ENCODE measurements at regions not wholly inside any gene's neighbourhood (a gene's known extent, or its start where the extent isn't known, plus 50 kb on each side); places are given as distances from the start of the nearest gene placed in this dataset.

DNA sequence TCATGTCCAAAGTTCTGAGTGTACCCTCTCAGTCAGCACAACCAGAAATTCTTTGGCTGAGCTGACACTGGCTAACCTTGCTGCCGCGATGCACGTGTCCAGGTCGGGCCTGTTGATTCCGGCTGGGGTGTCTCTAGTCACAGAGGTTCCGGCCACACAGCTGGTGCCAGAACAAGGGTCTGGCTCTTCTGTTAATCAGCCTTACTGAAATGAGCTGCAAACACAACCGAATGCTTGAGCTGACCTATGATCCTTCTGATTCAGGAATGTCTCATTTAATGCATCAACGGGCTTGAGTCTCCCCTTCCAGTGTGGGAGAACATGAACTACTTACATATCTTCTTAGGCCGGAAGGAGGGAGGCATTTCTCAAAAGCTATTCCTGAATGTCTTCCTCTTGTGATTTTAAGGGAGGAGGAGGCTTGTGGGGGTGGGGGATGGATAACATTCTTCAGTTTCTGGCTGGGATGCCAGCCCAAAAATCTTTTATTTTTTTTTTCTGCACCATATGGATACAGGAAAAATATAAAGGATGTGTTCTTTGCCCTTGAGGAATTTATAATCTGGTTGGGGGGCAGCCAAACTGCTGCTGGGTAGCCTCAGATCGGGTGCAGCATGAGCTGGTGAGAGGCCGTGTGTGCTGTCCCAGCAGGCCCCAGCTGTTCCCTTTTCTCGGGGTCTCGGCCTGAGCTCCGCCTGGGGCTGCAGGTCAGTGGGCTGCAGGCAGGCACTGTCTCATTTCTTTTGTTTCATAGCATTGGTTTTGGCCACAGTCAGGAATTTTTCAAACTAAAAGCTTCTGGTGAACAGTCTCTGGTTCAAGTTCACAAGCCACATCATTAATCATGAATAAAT, 319.1 kb upstream of the TBL1XR1 start:
- peaks cover 13% of the 10 kb centered on the region for H3K4me1 ChIP-seq (ENCODE audit: insufficient read depth)
- TF ChIP-seq EP300 (IDR thresholded peaks at IDR 0.05) (no peak), POLR2A (IDR thresholded peaks at IDR 0.05) (no peak)
- TF ChIP-seq, protein P1, sequence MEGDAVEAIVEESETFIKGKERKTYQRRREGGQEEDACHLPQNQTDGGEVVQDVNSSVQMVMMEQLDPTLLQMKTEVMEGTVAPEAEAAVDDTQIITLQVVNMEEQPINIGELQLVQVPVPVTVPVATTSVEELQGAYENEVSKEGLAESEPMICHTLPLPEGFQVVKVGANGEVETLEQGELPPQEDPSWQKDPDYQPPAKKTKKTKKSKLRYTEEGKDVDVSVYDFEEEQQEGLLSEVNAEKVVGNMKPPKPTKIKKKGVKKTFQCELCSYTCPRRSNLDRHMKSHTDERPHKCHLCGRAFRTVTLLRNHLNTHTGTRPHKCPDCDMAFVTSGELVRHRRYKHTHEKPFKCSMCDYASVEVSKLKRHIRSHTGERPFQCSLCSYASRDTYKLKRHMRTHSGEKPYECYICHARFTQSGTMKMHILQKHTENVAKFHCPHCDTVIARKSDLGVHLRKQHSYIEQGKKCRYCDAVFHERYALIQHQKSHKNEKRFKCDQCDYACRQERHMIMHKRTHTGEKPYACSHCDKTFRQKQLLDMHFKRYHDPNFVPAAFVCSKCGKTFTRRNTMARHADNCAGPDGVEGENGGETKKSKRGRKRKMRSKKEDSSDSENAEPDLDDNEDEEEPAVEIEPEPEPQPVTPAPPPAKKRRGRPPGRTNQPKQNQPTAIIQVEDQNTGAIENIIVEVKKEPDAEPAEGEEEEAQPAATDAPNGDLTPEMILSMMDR (IDR thresholded peaks at IDR 0.05) = no peak
- peak; percentile 49 to 76 (median 58) for DNase-seq
- intact Hi-C loops (cut with DNase I) = loop anchor here in 1 of 4 donors (10.0 kb wide), 1 partner anchor 322 kb away; the partner anchor contains the start of gene TBL1XR1
- 1 to 7% (median 4%) methylated on average over 14 of the region's 14 CpGs for WGBS, 3 donors
- H3K36me3 ChIP-seq = no peaks in the 10 kb centered on the region
- H3K27me3 ChIP-seq = no peaks in the 10 kb centered on the region
- H3K9me3 ChIP-seq = no peaks in the 10 kb centered on the region
- no peak overlapping the region for H3K4me3 ChIP-seq
- H3K27ac ChIP-seq = peak overlapping the region in 1 of 2 donors; percentile 7

- Histone ChIP-seq H3K36me3 (no peaks in the 10 kb centered on the region), H3K27me3 (no peaks in the 10 kb centered on the region), H3K4me1 (ENCODE audit: insufficient read depth) (peaks cover 12% of the 10 kb centered on the region), H3K9me3 (no peaks in the 10 kb centered on the region), H3K27ac (no peak overlapping the region), H3K4me3 (no peak overlapping the region)
- intact Hi-C loops (cut with DNase I) = loop anchor here in 1 of 4 donors (10.0 kb wide), 1 partner anchor 323 kb away; the partner anchor contains the start of gene TBL1XR1
- TF ChIP-seq EP300 (IDR thresholded peaks at IDR 0.05) (no peak), POLR2A (IDR thresholded peaks at IDR 0.05) (no peak)
- TF ChIP-seq, protein P1 (IDR thresholded peaks at IDR 0.05) = no peak
- 92 to 100% (median 96%) methylated on average over 2 of the region's 2 CpGs for WGBS, 3 donors
- no peak for DNase-seq
Observed at GRCh38 chr3:177517906-177518305, 320.6 kb upstream of the TBL1XR1 start.

- H3K9me3 ChIP-seq = no peaks in the 10 kb centered on the region
- 96 to 97% (median 97%) methylated on average over 13 of the region's 13 CpGs for WGBS, 3 donors
- no peak overlapping the region for H3K27ac ChIP-seq
- H3K4me1 ChIP-seq (ENCODE audit: insufficient read depth) = peaks cover 9% of the 10 kb centered on the region
- no peaks in the 10 kb centered on the region for H3K27me3 ChIP-seq
- no peaks in the 10 kb centered on the region for H3K36me3 ChIP-seq
- H3K4me3 ChIP-seq = no peak overlapping the region
- intact Hi-C loops (cut with DNase I) = loop anchor here in 1 of 4 donors (10.0 kb wide), 1 partner anchor 325 kb away; the partner anchor contains the start of gene TBL1XR1
- no peak for DNase-seq
- no peak for TF ChIP-seq EP300 (IDR thresholded peaks at IDR 0.05)
- TF ChIP-seq POLR2A (IDR thresholded peaks at IDR 0.05) = no peak
- TF ChIP-seq, protein P1 (IDR thresholded peaks at IDR 0.05) = no peak
Observed at GRCh38 chr3:177519588-177519987, 322.3 kb upstream of the TBL1XR1 start.

DNA sequence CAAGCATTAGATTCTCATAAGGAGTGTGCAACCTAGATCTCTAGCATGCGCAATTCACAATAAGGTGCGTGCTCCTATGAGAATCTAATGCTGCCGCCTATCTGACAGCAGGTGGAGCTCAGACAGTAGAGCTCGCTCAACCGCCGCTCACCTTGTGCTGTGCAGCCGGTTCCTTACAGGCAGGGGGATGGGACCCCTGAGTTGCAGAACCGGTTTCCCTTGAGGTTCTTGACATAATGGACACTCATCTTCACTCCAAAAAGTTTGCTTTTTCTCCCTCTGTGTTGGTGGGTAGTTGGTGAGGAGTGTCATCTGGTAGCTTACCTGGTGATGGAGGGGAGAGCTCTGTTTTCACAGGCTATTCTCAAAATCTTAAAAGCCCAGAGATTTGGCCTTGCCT, 324.0 kb upstream of the TBL1XR1 start:
- Histone ChIP-seq H3K27me3 (no peaks in the 10 kb centered on the region), H3K4me1 (ENCODE audit: insufficient read depth) (peaks cover 1% of the 10 kb centered on the region), H3K9me3 (no peaks in the 10 kb centered on the region), H3K27ac (no peak overlapping the region), H3K4me3 (no peak overlapping the region), H3K36me3 (no peaks in the 10 kb centered on the region)
- no peak for DNase-seq
- intact Hi-C loops (cut with DNase I) = no loop called here
- no peak for TF ChIP-seq EP300 (IDR thresholded peaks at IDR 0.05)
- TF ChIP-seq, protein P1 (IDR thresholded peaks at IDR 0.05) = no peak
- TF ChIP-seq POLR2A (IDR thresholded peaks at IDR 0.05) = no peak
- 96 to 98% (median 96%) methylated on average over 8 of the region's 8 CpGs for WGBS, 3 donors

Measured in ovary (tissue), 7 donors.